ENCODE measurements at regions not wholly inside any gene's neighbourhood (a gene's known extent, or its start where the extent isn't known, plus 50 kb on each side); places are given as distances from the start of the nearest gene placed in this dataset.

- Histone ChIP-seq H3K27me3 (no peaks in the 10 kb centered on the region), H3K9me3 (no peaks in the 10 kb centered on the region), H3K4me3 (no peak overlapping the region), H3K36me3 (no peaks in the 10 kb centered on the region), H3K27ac (no peak overlapping the region), H3K4me1 (no peaks in the 10 kb centered on the region)
- intact Hi-C loops (cut with DNase I; ENCODE audit: low total_unique reads): no loop called here
- DNase-seq: no peak
- no peak for TF ChIP-seq POLR2A (IDR thresholded peaks at IDR 0.05)
- no peak for TF ChIP-seq CTCF (IDR thresholded peaks at IDR 0.05)
Measured at GRCh38 chrX:74216421-74216820, 87.6 kb upstream of the ZCCHC13 start.

GRCh38 chrX:74211911-74212310, 92.1 kb upstream of the ZCCHC13 start:
- no peaks in the 10 kb centered on the region for H3K4me1 ChIP-seq
- intact Hi-C loops (cut with DNase I; ENCODE audit: low total_unique reads): no loop called here
- TF ChIP-seq CTCF (IDR thresholded peaks at IDR 0.05) (no peak), POLR2A (IDR thresholded peaks at IDR 0.05) (no peak)
- DNase-seq: no peak
- H3K27me3 ChIP-seq: no peaks in the 10 kb centered on the region
- H3K4me3 ChIP-seq: no peak overlapping the region
- H3K9me3 ChIP-seq: no peaks in the 10 kb centered on the region
- no peaks in the 10 kb centered on the region for H3K36me3 ChIP-seq
- no peak overlapping the region for H3K27ac ChIP-seq

- H3K36me3 ChIP-seq: no peaks in the 10 kb centered on the region
Measured at GRCh38 chrX:74207539-74207938, 96.4 kb upstream of the ZCCHC13 start.

GRCh38 chrX:74195605-74196004, 108.4 kb upstream of the ZCCHC13 start:
- Histone ChIP-seq H3K27ac (no peak overlapping the region), H3K9me3 (no peaks in the 10 kb centered on the region), H3K27me3 (no peaks in the 10 kb centered on the region), H3K36me3 (no peaks in the 10 kb centered on the region), H3K4me3 (no peak overlapping the region), H3K4me1 (no peaks in the 10 kb centered on the region)
- no peak for TF ChIP-seq CTCF (IDR thresholded peaks at IDR 0.05)
- TF ChIP-seq POLR2A (IDR thresholded peaks at IDR 0.05): no peak
- DNase-seq: no peak
- intact Hi-C loops (cut with DNase I; ENCODE audit: low total_unique reads): no loop called here

More at GRCh38 chrX:74207539-74207938, 96.4 kb upstream of the ZCCHC13 start:
- no peaks in the 10 kb centered on the region for H3K9me3 ChIP-seq
- intact Hi-C loops (cut with DNase I; ENCODE audit: low total_unique reads): no loop called here
- no peak overlapping the region for H3K4me3 ChIP-seq
- no peak overlapping the region for H3K27ac ChIP-seq
- no peak for DNase-seq
- TF ChIP-seq POLR2A (IDR thresholded peaks at IDR 0.05) (no peak), CTCF (IDR thresholded peaks at IDR 0.05) (no peak)
- H3K4me1 ChIP-seq: no peaks in the 10 kb centered on the region
- H3K27me3 ChIP-seq: no peaks in the 10 kb centered on the region

- H3K4me1 ChIP-seq: no peaks in the 10 kb centered on the region
- no peak for DNase-seq
- H3K27me3 ChIP-seq: no peaks in the 10 kb centered on the region
- intact Hi-C loops (cut with DNase I; ENCODE audit: low total_unique reads): no loop called here
- H3K27ac ChIP-seq: no peak overlapping the region
- no peak overlapping the region for H3K4me3 ChIP-seq
- no peaks in the 10 kb centered on the region for H3K36me3 ChIP-seq
- no peak for TF ChIP-seq POLR2A (IDR thresholded peaks at IDR 0.05)
- no peak for TF ChIP-seq CTCF (IDR thresholded peaks at IDR 0.05)
- no peaks in the 10 kb centered on the region for H3K9me3 ChIP-seq
Measured at GRCh38 chrX:74195120-74195519, 108.9 kb upstream of the ZCCHC13 start.
